Superior temporal gyrus (tissue), 1 donor: ENCODE measurements at regions not wholly inside any gene's neighbourhood (a gene's known extent, or its start where the extent isn't known, plus 50 kb on each side); places are given as distances from the start of the nearest gene placed in this dataset.

ENCODE experiments used
- DNase-seq: peaks from one replicate; pipeline ENCODE4 v3.0.0-alpha.2; 2016; ENCODE audit errors: extremely low spot score

GRCh38 chr12:92496790-92497189 is 206.0 kb upstream of the PLEKHG7 start:
- DNase-seq: no peak

- no peak for DNase-seq
Measured at GRCh38 chr12:92495108-92495507, 207.7 kb upstream of the PLEKHG7 start.

GRCh38 chr12:92493816-92494215 is 209.0 kb upstream of the PLEKHG7 start:
- DNase-seq: no peak

GRCh38 chr12:92492995-92493394 is 209.8 kb upstream of the PLEKHG7 start:
- no peak for DNase-seq

GRCh38 chr12:92492291-92492690 is 210.5 kb upstream of the PLEKHG7 start:
- DNase-seq: no peak

- DNase-seq: no peak
Measured at GRCh38 chr12:92489781-92490180, 213.0 kb upstream of the PLEKHG7 start.

- DNase-seq: no peak
Measured at GRCh38 chr12:92488735-92489134, 214.1 kb upstream of the PLEKHG7 start.

- DNase-seq: no peak
Measured at GRCh38 chr12:92487138-92487485, 215.7 kb upstream of the PLEKHG7 start.

- DNase-seq: no peak
Measured at GRCh38 chr12:92486443-92487137, 216.2 kb upstream of the PLEKHG7 start.

- no peak for DNase-seq
Measured at GRCh38 chr12:92485351-92486348, 217.1 kb upstream of the PLEKHG7 start.

GRCh38 chr12:92482599-92482998 is 220.2 kb upstream of the PLEKHG7 start:
- DNase-seq: no peak

GRCh38 chr12:92481066-92481465 is 221.7 kb upstream of the PLEKHG7 start:
- DNase-seq: no peak

GRCh38 chr12:92478692-92479091 is 224.1 kb upstream of the PLEKHG7 start:
- no peak for DNase-seq

- DNase-seq: no peak
Measured at GRCh38 chr12:92476844-92477243, 225.9 kb upstream of the PLEKHG7 start.

GRCh38 chr12:92473564-92473963 is 229.2 kb upstream of the PLEKHG7 start:
- DNase-seq: no peak

GRCh38 chr12:92472201-92472600 is 230.6 kb upstream of the PLEKHG7 start:
- DNase-seq: no peak

- DNase-seq: no peak
Measured at GRCh38 chr12:92471551-92471950, 231.2 kb upstream of the PLEKHG7 start.

GRCh38 chr12:92470608-92471021 is 232.2 kb upstream of the PLEKHG7 start:
- DNase-seq: no peak

- no peak for DNase-seq
Measured at GRCh38 chr12:92469837-92470236, 233.0 kb upstream of the PLEKHG7 start.

GRCh38 chr12:92468358-92469020 is 234.3 kb upstream of the PLEKHG7 start:
- DNase-seq: no peak

- no peak for DNase-seq
Measured at GRCh38 chr12:92467886-92468285, 234.9 kb upstream of the PLEKHG7 start.
